GM23248 (cell line): ENCODE measurements at regions not wholly inside any gene's neighbourhood (a gene's known extent, or its start where the extent isn't known, plus 50 kb on each side); places are given as distances from the start of the nearest gene placed in this dataset.

Experiments
- EZH2 ChIP-seq: fragments of 200-600 bp; sonication (generic); IDR thresholded peaks from 2 replicates; pipeline ENCODE4 v1.6.1; 2018; ENCODE audit warnings: antibody characterized with exemption, mild to moderate bottlenecking; ENCODE audit not compliant: insufficient read depth, poor library complexity, severe bottlenecking
- EZH2phosphoT487 ChIP-seq: fragments of 200-600 bp; sonication (generic); IDR thresholded peaks from 2 replicates; pipeline ENCODE4 v1.6.1; 2018; ENCODE audit warnings: antibody characterized with exemption, moderate library complexity, mild to moderate bottlenecking, low read depth; ENCODE audit not compliant: insufficient read depth

GRCh38 chr22:46046299-46046685 is 69.3 kb upstream of the WNT7B start:
- no peak for TF ChIP-seq EZH2phosphoT487
- TF ChIP-seq EZH2, result no peak
